SK-N-SH (cell line): ENCODE measurements at regions not wholly inside any gene's neighbourhood (a gene's known extent, or its start where the extent isn't known, plus 50 kb on each side); places are given as distances from the start of the nearest gene placed in this dataset.

Experiments used
- CTCF ChIP-seq: fragments of 200-600 bp; sonication (generic); IDR thresholded peaks from 2 replicates; pipeline ENCODE4 v1.6.1; 2017; ENCODE audit warnings: antibody characterized with exemption, mild to moderate bottlenecking, moderate library complexity
- EP300 ChIP-seq, 2 experiments: IDR thresholded peaks; 2 replicates each; pipeline versions ENCODE4 v1.4.0 to v1.6.1; 2012; ENCODE audit warnings: borderline replicate concordance in 1 of 2, low read depth in 1 of 2, low read length in 1 of 2
- EZH2phosphoT487 ChIP-seq: fragments of 200-600 bp; sonication (generic); IDR thresholded peaks from 2 replicates; pipeline ENCODE4 v1.6.1; 2017; ENCODE audit warnings: low read depth, mixed run types, mild to moderate bottlenecking, antibody characterized with exemption, moderate library complexity, borderline replicate concordance
- GABPA ChIP-seq: IDR thresholded peaks from 2 replicates; pipeline ENCODE4 v1.4.0; 2012; ENCODE audit warnings: low read depth, mild to moderate bottlenecking
- MXI1 ChIP-seq: IDR thresholded peaks from 2 replicates; pipeline ENCODE4 v1.6.1; 2012; ENCODE audit warnings: mild to moderate bottlenecking, low read depth, low read length, improper control_type of control experiment
- PBX3 ChIP-seq: IDR thresholded peaks from 2 replicates; pipeline ENCODE4; 2012
- POLR2AphosphoS5 ChIP-seq: IDR thresholded peaks from 2 replicates; pipeline ENCODE4 v1.6.1; 2012; ENCODE audit warnings: low read depth, low read length
- RCOR1 ChIP-seq: fragments of 150-350 bp; IDR thresholded peaks from 2 replicates; pipeline ENCODE4 v1.6.1; 2017; ENCODE audit warnings: antibody characterized with exemption, low read length
- REST ChIP-seq: IDR thresholded peaks from 2 replicates; pipeline ENCODE4 v1.6.1; 2012; ENCODE audit warnings: mild to moderate bottlenecking, low read depth, low read length, moderate library complexity
- RXRA ChIP-seq: IDR thresholded peaks from 2 replicates; pipeline ENCODE4 v1.4.0; 2012; ENCODE audit warnings: low read depth, mild to moderate bottlenecking, borderline replicate concordance
- SIN3A ChIP-seq: IDR thresholded peaks from 2 replicates; pipeline ENCODE4 v1.6.1; 2012; ENCODE audit warnings: low read depth, mild to moderate bottlenecking, low read length, moderate library complexity, borderline replicate concordance
- YY1 ChIP-seq: IDR thresholded peaks from 2 replicates; pipeline ENCODE4 v1.4.0; 2012; ENCODE audit warnings: low read depth, mild to moderate bottlenecking
- TF ChIP-seq, protein P1 (sequence below): IDR thresholded peaks from 2 replicates; pipeline ENCODE4 v1.4.0; 2012; ENCODE audit warnings: low read depth
- TF ChIP-seq, protein P2 (sequence below): fragments of 150-350 bp; IDR thresholded peaks from 2 replicates; pipeline ENCODE4 v1.6.1; 2017; ENCODE audit warnings: antibody characterized with exemption, low read length, low read depth, borderline replicate concordance

DNA sequence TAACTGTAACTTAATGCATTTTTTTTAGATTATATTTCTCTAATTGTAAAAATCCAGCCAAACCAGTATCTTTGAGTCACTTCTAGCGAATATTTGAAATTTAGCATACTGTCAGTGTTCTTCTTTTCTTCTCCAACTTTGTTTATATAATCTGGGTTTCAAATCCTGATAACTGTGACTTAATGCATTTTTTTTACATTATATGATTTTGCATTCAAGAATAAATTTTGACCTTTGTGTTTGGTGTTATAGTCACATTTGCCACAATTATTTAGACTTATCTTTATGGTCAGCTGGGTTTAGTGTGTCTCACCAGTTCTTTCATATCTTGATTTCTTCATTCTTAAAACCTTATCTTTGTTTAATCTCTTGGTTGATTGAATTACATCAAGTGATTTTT is 345.7 kb downstream of the SLC4A3 start:
- TF ChIP-seq, protein P1, sequence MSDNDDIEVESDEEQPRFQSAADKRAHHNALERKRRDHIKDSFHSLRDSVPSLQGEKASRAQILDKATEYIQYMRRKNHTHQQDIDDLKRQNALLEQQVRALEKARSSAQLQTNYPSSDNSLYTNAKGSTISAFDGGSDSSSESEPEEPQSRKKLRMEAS = no peak
- TF ChIP-seq CTCF (no peak), EP300 (IDR thresholded peaks at IDR 0.05; ENCODE audit: borderline replicate concordance in 1 of 2, low read depth in 1 of 2, low read length in 1 of 2) (no peak), GABPA (no peak), REST (no peak), PBX3 (no peak), RCOR1 (no peak), SIN3A (no peak), EZH2phosphoT487 (no peak), YY1 (no peak), MXI1 (no peak), POLR2AphosphoS5 (no peak), RXRA (no peak)
- TF ChIP-seq, protein P2, sequence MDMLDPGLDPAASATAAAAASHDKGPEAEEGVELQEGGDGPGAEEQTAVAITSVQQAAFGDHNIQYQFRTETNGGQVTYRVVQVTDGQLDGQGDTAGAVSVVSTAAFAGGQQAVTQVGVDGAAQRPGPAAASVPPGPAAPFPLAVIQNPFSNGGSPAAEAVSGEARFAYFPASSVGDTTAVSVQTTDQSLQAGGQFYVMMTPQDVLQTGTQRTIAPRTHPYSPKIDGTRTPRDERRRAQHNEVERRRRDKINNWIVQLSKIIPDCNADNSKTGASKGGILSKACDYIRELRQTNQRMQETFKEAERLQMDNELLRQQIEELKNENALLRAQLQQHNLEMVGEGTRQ = no peak
